Ishikawa (cell line): ENCODE measurements at regions not wholly inside any gene's neighbourhood (a gene's known extent, or its start where the extent isn't known, plus 50 kb on each side); places are given as distances from the start of the nearest gene placed in this dataset.

Experiments
- CEBPB ChIP-seq: IDR thresholded peaks from 2 replicates; pipeline ENCODE4 v1.6.1; 2012
- CREB1 ChIP-seq: IDR thresholded peaks from 2 replicates; pipeline ENCODE4 v1.6.1; 2012; ENCODE audit warnings: low read depth
- EGR1 ChIP-seq: IDR thresholded peaks from 2 replicates; pipeline ENCODE4 v1.6.1; 2012
- EP300 ChIP-seq: IDR thresholded peaks from 2 replicates; pipeline ENCODE4 v1.6.1; 2012; ENCODE audit warnings: borderline replicate concordance
- RAD21 ChIP-seq: IDR thresholded peaks from 2 replicates; pipeline ENCODE4 v1.6.1; 2012; ENCODE audit warnings: low read depth
- YY1 ChIP-seq: IDR thresholded peaks from 2 replicates; pipeline ENCODE4 v1.6.1; 2012; ENCODE audit warnings: low read depth
- TF ChIP-seq, protein P1 (sequence below): IDR thresholded peaks from 2 replicates; pipeline ENCODE4 v1.6.1; 2012; ENCODE audit warnings: low read depth, mild to moderate bottlenecking
- TF ChIP-seq, protein P2 (sequence below): IDR thresholded peaks from 2 replicates; pipeline ENCODE4 v1.6.1; 2012
- TF ChIP-seq, protein P3 (sequence below): IDR thresholded peaks from 2 replicates; pipeline ENCODE4 v1.6.1; 2012

DNA sequence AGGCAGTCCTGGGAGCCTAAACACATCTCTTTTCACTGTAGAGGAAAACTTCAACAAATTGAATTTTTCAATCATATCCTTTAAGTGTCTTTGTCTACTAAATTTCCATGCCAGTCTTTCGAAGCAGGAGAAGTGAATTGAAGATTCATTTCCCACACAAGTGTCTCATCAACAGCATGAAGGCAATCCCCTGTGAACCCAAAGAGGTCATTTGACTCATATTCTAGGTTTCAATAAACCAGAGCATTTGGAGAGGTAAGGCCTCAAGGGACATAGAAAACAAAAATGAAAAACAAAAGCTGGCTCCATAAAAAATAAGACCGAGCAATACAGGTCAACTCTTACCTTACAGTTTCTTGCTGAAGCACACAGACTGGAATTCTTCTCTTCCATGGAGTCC is 94.1 kb upstream of the ATP1B1 start:
- TF ChIP-seq CREB1 (no peak), YY1 (no peak), RAD21 (no peak), EGR1 (no peak), EP300 (no peak), CEBPB (no peak)
- TF ChIP-seq, protein P1, sequence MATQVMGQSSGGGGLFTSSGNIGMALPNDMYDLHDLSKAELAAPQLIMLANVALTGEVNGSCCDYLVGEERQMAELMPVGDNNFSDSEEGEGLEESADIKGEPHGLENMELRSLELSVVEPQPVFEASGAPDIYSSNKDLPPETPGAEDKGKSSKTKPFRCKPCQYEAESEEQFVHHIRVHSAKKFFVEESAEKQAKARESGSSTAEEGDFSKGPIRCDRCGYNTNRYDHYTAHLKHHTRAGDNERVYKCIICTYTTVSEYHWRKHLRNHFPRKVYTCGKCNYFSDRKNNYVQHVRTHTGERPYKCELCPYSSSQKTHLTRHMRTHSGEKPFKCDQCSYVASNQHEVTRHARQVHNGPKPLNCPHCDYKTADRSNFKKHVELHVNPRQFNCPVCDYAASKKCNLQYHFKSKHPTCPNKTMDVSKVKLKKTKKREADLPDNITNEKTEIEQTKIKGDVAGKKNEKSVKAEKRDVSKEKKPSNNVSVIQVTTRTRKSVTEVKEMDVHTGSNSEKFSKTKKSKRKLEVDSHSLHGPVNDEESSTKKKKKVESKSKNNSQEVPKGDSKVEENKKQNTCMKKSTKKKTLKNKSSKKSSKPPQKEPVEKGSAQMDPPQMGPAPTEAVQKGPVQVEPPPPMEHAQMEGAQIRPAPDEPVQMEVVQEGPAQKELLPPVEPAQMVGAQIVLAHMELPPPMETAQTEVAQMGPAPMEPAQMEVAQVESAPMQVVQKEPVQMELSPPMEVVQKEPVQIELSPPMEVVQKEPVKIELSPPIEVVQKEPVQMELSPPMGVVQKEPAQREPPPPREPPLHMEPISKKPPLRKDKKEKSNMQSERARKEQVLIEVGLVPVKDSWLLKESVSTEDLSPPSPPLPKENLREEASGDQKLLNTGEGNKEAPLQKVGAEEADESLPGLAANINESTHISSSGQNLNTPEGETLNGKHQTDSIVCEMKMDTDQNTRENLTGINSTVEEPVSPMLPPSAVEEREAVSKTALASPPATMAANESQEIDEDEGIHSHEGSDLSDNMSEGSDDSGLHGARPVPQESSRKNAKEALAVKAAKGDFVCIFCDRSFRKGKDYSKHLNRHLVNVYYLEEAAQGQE, result no peak
- TF ChIP-seq, protein P2, sequence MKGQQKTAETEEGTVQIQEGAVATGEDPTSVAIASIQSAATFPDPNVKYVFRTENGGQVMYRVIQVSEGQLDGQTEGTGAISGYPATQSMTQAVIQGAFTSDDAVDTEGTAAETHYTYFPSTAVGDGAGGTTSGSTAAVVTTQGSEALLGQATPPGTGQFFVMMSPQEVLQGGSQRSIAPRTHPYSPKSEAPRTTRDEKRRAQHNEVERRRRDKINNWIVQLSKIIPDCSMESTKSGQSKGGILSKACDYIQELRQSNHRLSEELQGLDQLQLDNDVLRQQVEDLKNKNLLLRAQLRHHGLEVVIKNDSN, result no peak
- TF ChIP-seq, protein P3, sequence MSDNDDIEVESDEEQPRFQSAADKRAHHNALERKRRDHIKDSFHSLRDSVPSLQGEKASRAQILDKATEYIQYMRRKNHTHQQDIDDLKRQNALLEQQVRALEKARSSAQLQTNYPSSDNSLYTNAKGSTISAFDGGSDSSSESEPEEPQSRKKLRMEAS, result no peak
